Small intestine (tissue), 7 donors: ENCODE measurements at regions not wholly inside any gene's neighbourhood (a gene's known extent, or its start where the extent isn't known, plus 50 kb on each side); places are given as distances from the start of the nearest gene placed in this dataset.
"Not testable (repeated sequence)": the region's sequence is repeated elsewhere in the genome, so short reads cannot be mapped to it uniquely, and the experiment has no call there.

Experiments used
- DNase-seq, 2 donors: peaks; one replicate each; pipeline versions ENCODE4 v3.0.0 to v3.0.0-alpha.2; 2013
- FAIRE-seq: peaks from 2 replicates; lab custom pipeline; 2012; peaks lifted over from hg19 to GRCh38; lab: Jason Lieb, UNC
- H3K27ac ChIP-seq, 3 donors: one replicate each; pipeline ENCODE4 v1.5.1; 2013; ENCODE audit warnings: low read length in 2 of 3, mild to moderate bottlenecking in 2 of 3, control low read depth in 1 of 3, inconsistent platforms in 1 of 3, low read depth in 1 of 3, moderate library complexity in 1 of 3
- H3K27me3 ChIP-seq, 3 donors: one replicate each; pipeline ENCODE4 v1.6.1; 2013; ENCODE audit warnings: low read length in 3 of 3, inconsistent platforms in 1 of 3; ENCODE audit not compliant: control insufficient read depth in 3 of 3, insufficient read depth in 3 of 3
- H3K36me3 ChIP-seq, 3 donors: one replicate each; pipeline ENCODE4 v1.6.1; 2013; ENCODE audit warnings: low read length in 3 of 3, inconsistent platforms in 1 of 3, low read depth in 1 of 3, mild to moderate bottlenecking in 1 of 3, moderate library complexity in 1 of 3; ENCODE audit not compliant: control insufficient read depth in 3 of 3, insufficient read depth in 2 of 3
- H3K4me1 ChIP-seq, 3 donors: one replicate each; pipeline ENCODE4 v1.6.1; 2013; ENCODE audit warnings: low read length in 2 of 3, inconsistent platforms in 1 of 3, low read depth in 1 of 3, mild to moderate bottlenecking in 1 of 3, moderate library complexity in 1 of 3; ENCODE audit not compliant: control insufficient read depth in 3 of 3, insufficient read depth in 2 of 3
- H3K4me3 ChIP-seq, 3 donors: one replicate each; pipeline ENCODE4 v1.5.1; 2013; ENCODE audit warnings: low read length in 3 of 3, control low read depth in 1 of 3, inconsistent platforms in 1 of 3, low read depth in 1 of 3, mild to moderate bottlenecking in 1 of 3, moderate library complexity in 1 of 3
- H3K9me3 ChIP-seq, 2 donors: one replicate each; pipeline ENCODE4 v1.6.1; 2013; ENCODE audit warnings: low read depth in 1 of 2, low read length in 1 of 2; ENCODE audit not compliant: control insufficient read depth in 2 of 2, insufficient read depth in 1 of 2
- WGBS, 3 donors: extraction: QIAGEN DNeasy Blood & Tissue Kit; methylation state at CpG; one replicate each; pipeline ENCODE4 v1.1.7; 2013; 5-methylcytosine and 5-hydroxymethylcytosine counted together
- donor health status: healthy with polysubstance abuse.
- donor health status: control.
- donor health status: control.
- donor health status: Bipolar disorder and iron deficiency.
- donor health status: healthy.

DNA sequence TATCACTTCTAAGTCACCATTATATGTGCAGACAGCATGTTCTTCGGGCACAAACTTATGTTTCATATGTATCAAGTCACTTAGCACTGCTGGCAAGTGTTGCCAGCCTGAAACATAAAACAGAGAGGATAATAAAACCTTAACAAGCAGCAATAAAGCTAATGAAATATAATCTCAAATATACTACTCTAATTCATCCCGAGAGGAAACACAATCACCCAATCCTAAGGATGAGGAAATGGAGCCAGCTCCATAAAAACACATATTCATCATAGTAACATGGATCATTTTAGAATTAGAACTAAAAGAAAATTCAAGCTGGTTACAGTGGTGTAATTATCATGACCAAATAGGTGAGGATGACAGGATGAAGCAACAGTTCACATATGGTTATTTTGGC is 1072.7 kb downstream of the EPHA3 start:
- Histone ChIP-seq H3K27ac (no peak overlapping the region), H3K9me3 (no peaks in the 10 kb centered on the region), H3K27me3 (no peaks in the 10 kb centered on the region), H3K4me3 (no peak overlapping the region), H3K36me3 (no peaks in the 10 kb centered on the region), H3K4me1 (no peaks in the 10 kb centered on the region)
- peak in 1 of 2 donors; percentile 16 for DNase-seq
- no peak for FAIRE-seq
- 22 to 49% (median 24%) methylated on average over 2 of the region's 2 CpGs for WGBS, 3 donors

DNA sequence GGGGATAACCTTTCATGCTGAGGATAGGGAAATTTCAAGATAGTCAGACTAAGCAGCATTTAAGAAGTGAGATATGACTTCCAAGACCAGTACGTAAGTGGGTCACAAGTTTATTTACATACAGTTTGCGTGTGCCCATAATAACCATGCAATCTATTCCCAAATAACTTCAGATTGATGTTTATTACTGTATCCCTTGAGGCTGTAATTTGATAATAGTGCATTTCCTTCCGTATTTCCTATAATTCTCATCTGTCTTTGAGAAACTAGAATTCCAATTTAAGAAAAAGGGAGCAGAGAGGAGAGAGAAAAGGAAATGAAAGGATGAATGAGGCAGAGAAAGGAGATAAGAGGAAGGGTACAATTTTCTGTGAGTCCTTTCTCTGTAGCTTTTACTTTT is 1073.1 kb downstream of the EPHA3 start:
- Histone ChIP-seq H3K27ac (no peak overlapping the region), H3K4me1 (no peaks in the 10 kb centered on the region), H3K27me3 (no peaks in the 10 kb centered on the region), H3K36me3 (no peaks in the 10 kb centered on the region), H3K4me3 (no peak overlapping the region), H3K9me3 (no peaks in the 10 kb centered on the region)
- 17 to 39% (median 30%) methylated on average over 3 of the region's 3 CpGs for WGBS, 3 donors
- DNase-seq (no peak), FAIRE-seq (no peak)

GRCh38 chr3:90182291-90182976 is 1075.0 kb downstream of the EPHA3 start:
- H3K27me3 ChIP-seq, H3K36me3 ChIP-seq, H3K27ac ChIP-seq, H3K4me3 ChIP-seq, H3K4me1 ChIP-seq, H3K9me3 ChIP-seq: not testable (repeated sequence)
- WGBS, 3 donors = 27 to 28% (median 27%) methylated on average over 19 of the region's 19 CpGs
- peak; percentile 20 to 23 for DNase-seq
- peak; percentile 87 for FAIRE-seq

DNA sequence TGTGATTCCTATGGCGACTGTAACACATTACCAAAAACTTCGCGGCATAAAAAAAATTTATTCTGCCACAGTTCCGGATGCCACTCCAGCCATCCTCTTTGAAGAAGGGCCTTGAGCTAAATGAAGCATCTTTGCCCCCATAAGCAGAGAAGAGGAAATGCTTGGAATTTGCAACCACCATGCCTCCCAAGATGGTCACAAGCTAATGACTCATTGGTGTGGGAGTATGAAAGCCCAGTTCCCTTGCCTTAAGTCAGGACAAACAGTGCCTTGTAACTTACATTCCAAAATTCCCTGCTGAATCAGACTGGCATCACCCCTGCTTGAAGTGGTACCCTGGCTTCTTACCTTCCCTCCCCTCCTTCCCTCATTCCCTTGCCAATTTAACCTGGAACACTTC is 1077.4 kb downstream of the EPHA3 start:
- H3K9me3 ChIP-seq = no peaks in the 10 kb centered on the region

GRCh38 chr3:90197383-90197782 is 1090.0 kb downstream of the EPHA3 start:
- not testable (repeated sequence) for DNase-seq, H3K27me3 ChIP-seq, H3K36me3 ChIP-seq, H3K4me3 ChIP-seq, H3K4me1 ChIP-seq, H3K27ac ChIP-seq, FAIRE-seq
- WGBS, 3 donors = 78 to 90% (median 87%) methylated on average over 4 of the region's 4 CpGs
- peaks cover 0 to 16% of the 10 kb centered on the region in 2 donors for H3K9me3 ChIP-seq

More for the DNA sequence above, 1077.4 kb downstream of the EPHA3 start:
- Histone ChIP-seq H3K27me3 (no peaks in the 10 kb centered on the region), H3K27ac (no peak overlapping the region), H3K36me3 (no peaks in the 10 kb centered on the region), H3K4me3 (no peak overlapping the region), H3K4me1 (no peaks in the 10 kb centered on the region)
- FAIRE-seq (no peak), DNase-seq (no peak)
- WGBS, 3 donors = 94 to 96% (median 95%) methylated on average over 4 of the region's 4 CpGs

- not testable (repeated sequence) for H3K27ac ChIP-seq, H3K9me3 ChIP-seq, H3K4me3 ChIP-seq, H3K36me3 ChIP-seq, H3K4me1 ChIP-seq, H3K27me3 ChIP-seq, DNase-seq
- 45 to 54% (median 50%) methylated on average over 2 of the region's 2 CpGs for WGBS, 3 donors
- peak; percentile 70 for FAIRE-seq
Observed at GRCh38 chr3:90202931-90203330, 1095.5 kb downstream of the EPHA3 start.

GRCh38 chr3:90206482-90206881 is 1099.1 kb downstream of the EPHA3 start:
- 39 to 53% (median 47%) methylated on average over 2 of the region's 2 CpGs for WGBS, 3 donors
- not testable (repeated sequence) for H3K4me1 ChIP-seq, H3K9me3 ChIP-seq, DNase-seq, H3K36me3 ChIP-seq, H3K4me3 ChIP-seq, FAIRE-seq, H3K27me3 ChIP-seq, H3K27ac ChIP-seq

DNA sequence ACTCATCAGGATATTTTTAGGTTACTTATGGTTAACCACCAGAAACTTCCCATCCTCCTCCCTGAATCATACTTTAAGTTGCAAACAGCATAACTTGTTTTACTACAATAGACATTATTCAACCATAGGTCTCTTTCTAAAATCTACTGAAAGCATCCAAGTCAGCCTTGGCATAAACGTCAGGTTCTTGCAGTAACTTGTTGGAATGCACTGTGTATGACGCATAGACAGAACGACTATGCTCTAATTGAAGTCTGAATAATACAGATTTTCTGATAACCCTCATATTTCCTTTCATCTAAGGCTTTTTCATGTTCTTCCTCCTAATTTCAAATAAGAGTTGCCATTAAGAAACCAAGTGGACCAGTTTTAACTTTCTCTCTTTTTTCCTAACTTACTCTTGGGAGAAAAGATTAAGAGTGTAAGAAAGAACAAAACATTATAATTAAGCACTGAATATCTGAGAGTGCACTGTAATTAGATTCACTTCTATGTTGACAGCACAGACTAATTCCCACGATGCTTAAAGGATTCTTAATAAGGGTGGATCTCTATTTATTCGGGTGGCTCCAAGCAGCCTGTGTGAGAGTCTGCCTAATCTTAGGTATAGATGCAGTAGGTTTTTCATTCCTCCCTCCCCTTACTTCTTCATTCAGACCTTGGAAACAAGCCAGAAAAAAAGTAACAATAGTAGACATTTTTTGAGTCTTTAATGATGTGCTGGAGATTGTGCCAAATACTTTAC is 1100.1 kb downstream of the EPHA3 start:
- DNase-seq, H3K36me3 ChIP-seq, H3K27me3 ChIP-seq, H3K27ac ChIP-seq, H3K4me1 ChIP-seq, H3K4me3 ChIP-seq, FAIRE-seq: not testable (repeated sequence)
- WGBS, 3 donors = 75 to 85% (median 83%) methylated on average over 5 of the region's 5 CpGs
- H3K9me3 ChIP-seq = peaks cover 0 to 11% of the 10 kb centered on the region in 2 donors
